ENCODE measurements at regions not wholly inside any gene's neighbourhood (a gene's known extent, or its start where the extent isn't known, plus 50 kb on each side); places are given as distances from the start of the nearest gene placed in this dataset.

GRCh38 chr16:6284731-6285130, 1047.9 kb upstream of the RBFOX1 start:
- Histone ChIP-seq H3K27me3 (replicated peaks; ENCODE audit: insufficient read depth) (no peaks in the 10 kb centered on the region), H3K4me1 (replicated peaks) (no peaks in the 10 kb centered on the region), H3K4me3 (no peak overlapping the region), H3K36me3 (no peaks in the 10 kb centered on the region), H3K9me3 (no peaks in the 10 kb centered on the region), H3K27ac (no peak overlapping the region)
- no peak for DNase-seq (ENCODE audit: low spot score)
- TF ChIP-seq POLR2AphosphoS5 (IDR thresholded peaks at IDR 0.05) (no peak), POLR2A (IDR thresholded peaks at IDR 0.05) (no peak)
- TF ChIP-seq, protein P1, sequence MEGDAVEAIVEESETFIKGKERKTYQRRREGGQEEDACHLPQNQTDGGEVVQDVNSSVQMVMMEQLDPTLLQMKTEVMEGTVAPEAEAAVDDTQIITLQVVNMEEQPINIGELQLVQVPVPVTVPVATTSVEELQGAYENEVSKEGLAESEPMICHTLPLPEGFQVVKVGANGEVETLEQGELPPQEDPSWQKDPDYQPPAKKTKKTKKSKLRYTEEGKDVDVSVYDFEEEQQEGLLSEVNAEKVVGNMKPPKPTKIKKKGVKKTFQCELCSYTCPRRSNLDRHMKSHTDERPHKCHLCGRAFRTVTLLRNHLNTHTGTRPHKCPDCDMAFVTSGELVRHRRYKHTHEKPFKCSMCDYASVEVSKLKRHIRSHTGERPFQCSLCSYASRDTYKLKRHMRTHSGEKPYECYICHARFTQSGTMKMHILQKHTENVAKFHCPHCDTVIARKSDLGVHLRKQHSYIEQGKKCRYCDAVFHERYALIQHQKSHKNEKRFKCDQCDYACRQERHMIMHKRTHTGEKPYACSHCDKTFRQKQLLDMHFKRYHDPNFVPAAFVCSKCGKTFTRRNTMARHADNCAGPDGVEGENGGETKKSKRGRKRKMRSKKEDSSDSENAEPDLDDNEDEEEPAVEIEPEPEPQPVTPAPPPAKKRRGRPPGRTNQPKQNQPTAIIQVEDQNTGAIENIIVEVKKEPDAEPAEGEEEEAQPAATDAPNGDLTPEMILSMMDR (IDR thresholded peaks at IDR 0.05) = no peak
- intact Hi-C loops (cut with DNase I) = no loop called here
- WGBS = 37% methylated on average over 7 of the region's 7 CpGs

DNA sequence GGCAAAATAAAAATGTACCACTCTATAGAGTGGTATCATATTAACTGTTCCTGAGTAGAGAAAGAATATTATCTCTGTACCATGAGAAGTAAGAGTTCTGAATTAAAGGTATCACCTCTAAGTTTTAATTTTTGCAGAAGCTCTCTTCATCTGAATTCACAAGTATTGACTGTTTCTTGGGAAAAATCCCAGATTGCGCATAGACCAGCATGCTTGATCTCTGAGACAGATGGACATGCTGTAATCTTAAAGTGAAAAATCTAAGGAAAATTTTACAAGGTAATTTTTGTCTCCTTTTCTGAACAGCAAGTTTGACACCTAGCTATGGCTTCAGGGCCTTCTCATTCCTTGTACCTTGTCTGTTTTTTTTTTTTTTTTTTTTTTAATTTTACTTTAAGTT, 1050.7 kb upstream of the RBFOX1 start:
- WGBS = 94% methylated on average over 1 of the region's 1 CpG
- Histone ChIP-seq H3K9me3 (no peaks in the 10 kb centered on the region), H3K4me1 (replicated peaks) (no peaks in the 10 kb centered on the region), H3K27ac (no peak overlapping the region), H3K27me3 (replicated peaks; ENCODE audit: insufficient read depth) (no peaks in the 10 kb centered on the region), H3K4me3 (no peak overlapping the region), H3K36me3 (no peaks in the 10 kb centered on the region)
- DNase-seq (ENCODE audit: low spot score) = no peak
- intact Hi-C loops (cut with DNase I) = no loop called here
- no peak for TF ChIP-seq POLR2A (IDR thresholded peaks at IDR 0.05)
- TF ChIP-seq, protein P1 (IDR thresholded peaks at IDR 0.05) = no peak
- TF ChIP-seq POLR2AphosphoS5 (IDR thresholded peaks at IDR 0.05) = no peak

DNA sequence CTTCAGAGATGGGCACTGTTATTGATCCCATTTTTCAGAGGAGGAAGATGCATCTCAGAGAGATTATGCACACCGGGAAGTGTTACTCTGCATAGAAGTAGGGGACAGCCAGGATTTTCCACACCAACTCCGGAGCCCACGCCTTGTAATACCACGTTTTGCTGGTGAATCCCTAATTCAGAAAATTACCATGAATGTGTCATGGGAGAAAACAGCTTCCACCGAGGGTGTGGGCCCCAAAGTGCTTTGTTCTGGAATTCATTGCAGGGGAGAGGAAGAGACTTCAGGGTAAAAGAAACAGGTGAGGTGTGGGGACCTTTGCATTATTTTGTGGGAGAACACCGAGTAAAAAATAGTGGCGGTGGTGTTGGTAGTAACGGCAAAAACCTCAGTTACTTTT, 1051.4 kb upstream of the RBFOX1 start:
- intact Hi-C loops (cut with DNase I) = no loop called here
- no peak for TF ChIP-seq POLR2AphosphoS5 (IDR thresholded peaks at IDR 0.05)
- TF ChIP-seq, protein P1 (IDR thresholded peaks at IDR 0.05) = no peak
- no peak for TF ChIP-seq POLR2A (IDR thresholded peaks at IDR 0.05)
- DNase-seq (ENCODE audit: low spot score) = no peak
- WGBS = 83% methylated on average over 8 of the region's 8 CpGs
- Histone ChIP-seq H3K4me1 (replicated peaks) (no peaks in the 10 kb centered on the region), H3K27me3 (replicated peaks; ENCODE audit: insufficient read depth) (no peaks in the 10 kb centered on the region), H3K4me3 (no peak overlapping the region), H3K9me3 (no peaks in the 10 kb centered on the region), H3K36me3 (no peaks in the 10 kb centered on the region), H3K27ac (no peak overlapping the region)

DNA sequence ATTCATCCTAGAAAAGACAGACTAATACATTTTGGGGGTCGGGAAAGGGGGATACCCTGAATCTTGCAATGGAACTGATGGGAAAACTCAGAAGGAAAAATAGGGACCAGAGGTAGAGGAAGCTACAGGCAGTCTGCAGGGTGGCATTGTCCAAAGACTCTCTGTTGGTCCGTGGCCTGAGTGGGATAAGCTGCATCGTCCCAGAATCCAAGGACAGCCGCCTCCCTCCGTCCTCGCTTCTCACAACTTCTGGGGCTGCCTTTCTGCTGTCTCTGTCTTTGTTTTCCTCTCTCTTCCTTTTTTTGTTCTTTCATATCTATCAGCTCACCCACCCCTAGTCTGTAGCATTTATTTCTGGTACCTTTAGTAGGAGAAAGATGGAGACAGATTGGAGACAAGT, 1052.6 kb upstream of the RBFOX1 start:
- H3K4me3 ChIP-seq = no peak overlapping the region
- no peak overlapping the region for H3K27ac ChIP-seq
- H3K4me1 ChIP-seq (replicated peaks) = no peaks in the 10 kb centered on the region
- H3K27me3 ChIP-seq (replicated peaks; ENCODE audit: insufficient read depth) = no peaks in the 10 kb centered on the region
- DNase-seq (ENCODE audit: low spot score) = no peak
- no peaks in the 10 kb centered on the region for H3K9me3 ChIP-seq
- H3K36me3 ChIP-seq = no peaks in the 10 kb centered on the region
- no peak for TF ChIP-seq POLR2AphosphoS5 (IDR thresholded peaks at IDR 0.05)
- TF ChIP-seq, protein P1 (IDR thresholded peaks at IDR 0.05) = no peak
- TF ChIP-seq POLR2A (IDR thresholded peaks at IDR 0.05) = no peak
- intact Hi-C loops (cut with DNase I) = no loop called here
- 74% methylated on average over 6 of the region's 6 CpGs for WGBS

DNA sequence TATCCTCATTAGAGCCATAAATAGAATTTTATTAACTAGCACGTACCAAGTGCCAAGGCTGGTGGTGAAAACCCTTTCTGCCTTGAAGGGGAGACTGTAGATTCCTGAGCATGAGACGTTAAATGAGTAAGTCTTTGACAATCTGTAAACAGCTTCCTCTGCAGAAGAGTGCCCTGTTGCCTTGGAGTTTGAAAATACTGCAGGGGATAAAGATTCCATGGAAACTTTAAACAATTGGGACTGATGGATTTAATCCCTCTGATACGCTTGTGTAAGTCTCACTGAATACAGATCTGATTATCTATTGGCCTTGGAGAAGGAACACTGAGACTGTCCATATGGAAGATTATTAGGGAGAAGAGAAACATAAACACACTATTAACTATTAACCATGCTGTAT, 1053.4 kb upstream of the RBFOX1 start:
- Histone ChIP-seq H3K4me3 (no peak overlapping the region), H3K27ac (no peak overlapping the region), H3K9me3 (no peaks in the 10 kb centered on the region), H3K4me1 (replicated peaks) (no peaks in the 10 kb centered on the region), H3K36me3 (no peaks in the 10 kb centered on the region), H3K27me3 (replicated peaks; ENCODE audit: insufficient read depth) (no peaks in the 10 kb centered on the region)
- no peak for DNase-seq (ENCODE audit: low spot score)
- intact Hi-C loops (cut with DNase I) = no loop called here
- 16% methylated on average over 3 of the region's 3 CpGs for WGBS
- TF ChIP-seq POLR2A (IDR thresholded peaks at IDR 0.05) (no peak), POLR2AphosphoS5 (IDR thresholded peaks at IDR 0.05) (no peak)
- TF ChIP-seq, protein P1 (IDR thresholded peaks at IDR 0.05) = no peak
